ENCODE measurements at regions not wholly inside any gene's neighbourhood (a gene's known extent, or its start where the extent isn't known, plus 50 kb on each side); places are given as distances from the start of the nearest gene placed in this dataset.
"Not testable (repeated sequence)": the region's sequence is repeated elsewhere in the genome, so short reads cannot be mapped to it uniquely, and the experiment has no call there.

DNA sequence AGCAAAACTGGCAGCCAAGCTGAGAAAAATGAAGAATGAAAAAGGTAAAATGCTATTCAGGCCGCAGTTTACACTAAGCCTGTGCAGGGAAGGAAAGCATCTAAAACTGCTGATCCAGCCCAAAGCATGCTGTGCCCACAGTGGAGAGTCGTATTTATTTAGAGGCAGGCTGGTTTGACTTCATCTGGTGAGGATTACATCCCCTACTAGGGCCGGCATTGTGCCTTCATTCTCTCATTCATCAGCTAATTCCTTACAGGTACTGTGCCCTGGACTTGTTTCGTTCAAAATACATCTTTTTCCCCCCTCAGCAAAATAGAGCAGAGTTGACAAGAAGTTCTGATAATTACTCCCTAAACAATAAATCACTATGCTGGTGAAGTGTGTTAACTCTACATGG lies 137.5 kb upstream of the DAP start:
- H3K27ac ChIP-seq (ENCODE audit: low read depth in 2 of 2, low read length in 2 of 2): no peak overlapping the region
- no peaks in the 10 kb centered on the region for H3K9me3 ChIP-seq (ENCODE audit: control insufficient read depth in 2 of 2, low read length in 2 of 2)
- H3K27me3 ChIP-seq (ENCODE audit: control insufficient read depth in 2 of 2, insufficient read depth in 2 of 2, low read length in 2 of 2): no peaks in the 10 kb centered on the region
- no peak overlapping the region for H3K9ac ChIP-seq (ENCODE audit: low read depth in 1 of 2, low read length in 2 of 2)
- no peak overlapping the region for H3K4me3 ChIP-seq (ENCODE audit: low read length in 2 of 2)
- no peaks in the 10 kb centered on the region for H3K4me1 ChIP-seq (ENCODE audit: control insufficient read depth in 2 of 2, insufficient read depth in 2 of 2, low read length in 2 of 2)
- no peaks in the 10 kb centered on the region for H3K36me3 ChIP-seq (ENCODE audit: control insufficient read depth in 2 of 2, insufficient read depth in 2 of 2, low read length in 2 of 2)

DNA sequence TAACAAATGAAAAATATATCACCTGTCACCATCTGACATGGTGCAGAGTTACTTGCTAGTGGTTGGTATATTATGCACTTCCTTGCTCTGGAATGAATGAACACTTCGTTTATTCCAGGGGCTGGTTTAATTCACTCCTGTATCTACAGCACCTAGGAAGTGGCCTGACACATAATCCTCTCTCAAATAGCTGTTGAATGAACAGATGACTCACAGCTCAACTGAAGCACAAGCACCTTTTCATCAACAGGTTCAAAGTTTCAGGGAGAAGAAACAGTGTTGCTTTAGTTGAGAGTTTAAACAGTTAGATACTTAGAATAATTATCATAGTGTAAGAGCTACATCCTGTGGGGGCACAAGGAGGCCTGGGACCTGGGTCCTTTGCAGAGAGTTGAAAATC lies 135.0 kb upstream of the DAP start:
- Histone ChIP-seq H3K4me3 (ENCODE audit: low read length in 2 of 2) (no peak overlapping the region), H3K36me3 (ENCODE audit: control insufficient read depth in 2 of 2, insufficient read depth in 2 of 2, low read length in 2 of 2) (no peaks in the 10 kb centered on the region), H3K27ac (ENCODE audit: low read depth in 2 of 2, low read length in 2 of 2) (no peak overlapping the region), H3K9ac (ENCODE audit: low read depth in 1 of 2, low read length in 2 of 2) (no peak overlapping the region), H3K9me3 (ENCODE audit: control insufficient read depth in 2 of 2, low read length in 2 of 2) (no peaks in the 10 kb centered on the region), H3K27me3 (ENCODE audit: control insufficient read depth in 2 of 2, insufficient read depth in 2 of 2, low read length in 2 of 2) (no peaks in the 10 kb centered on the region), H3K4me1 (ENCODE audit: control insufficient read depth in 2 of 2, insufficient read depth in 2 of 2, low read length in 2 of 2) (no peaks in the 10 kb centered on the region)

DNA sequence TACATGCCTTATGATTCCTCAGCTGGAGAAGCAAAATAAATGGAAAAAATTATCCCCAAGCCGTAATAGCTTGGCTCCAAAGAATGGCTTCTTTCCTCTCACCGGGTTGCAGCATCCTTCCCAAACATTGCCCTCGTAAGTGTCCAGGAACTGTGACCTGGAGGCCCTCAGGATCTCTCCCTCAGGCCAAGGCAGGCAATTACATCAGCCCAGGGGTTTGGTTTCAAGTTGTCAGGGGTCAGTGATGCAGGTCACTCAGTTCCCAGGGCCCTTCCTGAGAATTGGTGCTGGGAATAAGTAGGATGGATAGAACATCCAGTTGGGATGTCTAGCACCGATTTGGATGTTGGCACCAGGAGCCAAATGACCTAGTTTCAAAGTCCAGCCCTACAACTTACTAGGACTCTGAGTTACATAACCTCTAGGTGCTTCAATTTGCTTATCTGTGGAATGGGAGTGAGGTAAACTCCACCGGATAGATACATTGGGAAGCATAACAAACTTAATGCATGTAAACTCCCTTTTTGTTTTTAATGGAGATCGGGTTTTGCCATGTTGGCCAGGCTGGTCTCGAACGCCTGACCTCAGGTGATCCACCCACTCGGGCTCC lies 133.5 kb upstream of the DAP start:
- Histone ChIP-seq H3K9me3 (ENCODE audit: control insufficient read depth in 2 of 2, low read length in 2 of 2) (no peaks in the 10 kb centered on the region), H3K9ac (ENCODE audit: low read depth in 1 of 2, low read length in 2 of 2) (no peak overlapping the region), H3K27ac (ENCODE audit: low read depth in 2 of 2, low read length in 2 of 2) (no peak overlapping the region), H3K36me3 (ENCODE audit: control insufficient read depth in 2 of 2, insufficient read depth in 2 of 2, low read length in 2 of 2) (no peaks in the 10 kb centered on the region), H3K4me3 (ENCODE audit: low read length in 2 of 2) (no peak overlapping the region), H3K27me3 (ENCODE audit: control insufficient read depth in 2 of 2, insufficient read depth in 2 of 2, low read length in 2 of 2) (no peaks in the 10 kb centered on the region), H3K4me1 (ENCODE audit: control insufficient read depth in 2 of 2, insufficient read depth in 2 of 2, low read length in 2 of 2) (no peaks in the 10 kb centered on the region)

DNA sequence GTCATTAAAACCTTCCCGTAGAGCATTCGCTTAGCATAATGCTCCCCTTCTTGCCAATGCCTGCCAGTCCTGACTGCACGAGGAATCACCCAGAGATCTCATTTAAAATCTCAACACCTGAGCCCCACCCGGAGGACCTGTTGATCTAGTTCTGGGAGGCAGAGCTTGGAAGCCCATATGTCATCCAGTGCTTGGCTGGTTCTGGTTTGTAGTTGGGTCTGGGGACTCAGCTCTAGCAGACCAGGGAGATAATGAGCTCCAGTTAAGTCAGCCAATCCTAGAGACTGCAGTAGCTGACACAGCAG lies 131.8 kb upstream of the DAP start:
- no peak overlapping the region for H3K27ac ChIP-seq (ENCODE audit: low read depth in 2 of 2, low read length in 2 of 2)
- no peaks in the 10 kb centered on the region for H3K9me3 ChIP-seq (ENCODE audit: control insufficient read depth in 2 of 2, low read length in 2 of 2)
- H3K36me3 ChIP-seq (ENCODE audit: control insufficient read depth in 2 of 2, insufficient read depth in 2 of 2, low read length in 2 of 2): no peaks in the 10 kb centered on the region
- H3K4me3 ChIP-seq (ENCODE audit: low read length in 2 of 2): no peak overlapping the region
- no peaks in the 10 kb centered on the region for H3K4me1 ChIP-seq (ENCODE audit: control insufficient read depth in 2 of 2, insufficient read depth in 2 of 2, low read length in 2 of 2)
- no peaks in the 10 kb centered on the region for H3K27me3 ChIP-seq (ENCODE audit: control insufficient read depth in 2 of 2, insufficient read depth in 2 of 2, low read length in 2 of 2)
- H3K9ac ChIP-seq (ENCODE audit: low read depth in 1 of 2, low read length in 2 of 2): no peak overlapping the region

DNA sequence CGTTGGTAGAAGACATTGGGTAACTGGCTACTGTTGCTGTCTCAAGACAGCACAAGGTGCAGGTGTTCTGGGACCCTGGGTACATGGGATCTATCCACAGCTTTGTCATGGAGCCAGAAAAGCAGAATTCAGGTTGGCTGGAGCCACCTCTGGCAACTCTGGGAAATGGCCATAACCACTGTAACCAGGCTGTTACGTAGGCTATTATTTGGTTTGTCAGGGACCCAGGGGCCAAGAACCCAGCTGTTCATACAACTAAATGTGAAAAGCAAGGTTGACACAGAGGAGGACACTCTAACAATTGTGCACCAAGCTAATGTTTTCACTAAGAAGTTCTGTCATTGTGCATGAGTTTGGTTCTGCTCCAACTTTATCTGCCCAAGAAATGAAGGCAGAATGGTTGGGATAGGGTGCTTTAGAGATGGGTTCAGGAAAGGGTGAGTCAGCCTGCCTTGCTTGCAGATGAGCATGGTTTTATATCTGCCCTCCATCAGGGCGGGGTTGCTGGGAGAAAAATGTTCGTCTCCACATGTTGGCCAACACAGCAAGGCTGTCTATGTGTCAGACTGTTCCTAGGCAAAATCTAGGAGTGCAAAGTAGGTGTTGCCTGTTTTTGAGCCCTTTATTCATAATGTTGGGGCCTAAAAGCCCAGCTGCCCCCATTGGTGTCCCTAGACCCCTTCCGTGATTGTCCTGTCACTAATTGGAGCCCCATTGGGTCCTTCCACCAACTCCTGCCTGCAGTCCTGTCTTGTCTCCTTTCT lies 131.3 kb upstream of the DAP start:
- H3K27ac ChIP-seq (ENCODE audit: low read depth in 2 of 2, low read length in 2 of 2): no peak overlapping the region
- H3K4me1 ChIP-seq (ENCODE audit: control insufficient read depth in 2 of 2, insufficient read depth in 2 of 2, low read length in 2 of 2): no peaks in the 10 kb centered on the region
- H3K9ac ChIP-seq (ENCODE audit: low read depth in 1 of 2, low read length in 2 of 2): no peak overlapping the region
- no peak overlapping the region for H3K4me3 ChIP-seq (ENCODE audit: low read length in 2 of 2)
- H3K9me3 ChIP-seq (ENCODE audit: control insufficient read depth in 2 of 2, low read length in 2 of 2): no peaks in the 10 kb centered on the region
- no peaks in the 10 kb centered on the region for H3K27me3 ChIP-seq (ENCODE audit: control insufficient read depth in 2 of 2, insufficient read depth in 2 of 2, low read length in 2 of 2)
- H3K36me3 ChIP-seq (ENCODE audit: control insufficient read depth in 2 of 2, insufficient read depth in 2 of 2, low read length in 2 of 2): no peaks in the 10 kb centered on the region

DNA sequence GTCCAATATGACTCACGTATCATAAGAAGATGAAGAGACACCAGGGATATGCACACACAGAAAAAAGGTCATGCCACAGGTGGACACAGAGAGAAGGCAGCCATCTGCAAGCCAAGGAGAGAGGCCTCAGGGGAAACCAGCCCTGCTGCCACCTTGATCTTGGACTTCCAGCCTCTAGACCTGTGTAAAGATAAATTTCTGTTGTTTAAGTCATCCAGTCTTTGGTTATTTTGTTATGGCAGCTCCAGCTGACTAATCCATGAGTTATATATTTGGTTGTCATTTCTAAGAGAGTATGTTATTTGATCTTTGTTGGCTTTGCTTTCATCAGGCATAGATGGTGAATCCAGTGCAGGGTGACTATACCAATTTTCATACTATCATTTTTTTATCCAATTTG lies 130.2 kb upstream of the DAP start:
- Histone ChIP-seq H3K9me3 (ENCODE audit: control insufficient read depth in 2 of 2, low read length in 2 of 2) (no peaks in the 10 kb centered on the region), H3K36me3 (ENCODE audit: control insufficient read depth in 2 of 2, insufficient read depth in 2 of 2, low read length in 2 of 2) (no peaks in the 10 kb centered on the region), H3K9ac (ENCODE audit: low read depth in 1 of 2, low read length in 2 of 2) (no peak overlapping the region), H3K4me3 (ENCODE audit: low read length in 2 of 2) (no peak overlapping the region), H3K4me1 (ENCODE audit: control insufficient read depth in 2 of 2, insufficient read depth in 2 of 2, low read length in 2 of 2) (no peaks in the 10 kb centered on the region), H3K27me3 (ENCODE audit: control insufficient read depth in 2 of 2, insufficient read depth in 2 of 2, low read length in 2 of 2) (no peaks in the 10 kb centered on the region), H3K27ac (ENCODE audit: low read depth in 2 of 2, low read length in 2 of 2) (no peak overlapping the region)

DNA sequence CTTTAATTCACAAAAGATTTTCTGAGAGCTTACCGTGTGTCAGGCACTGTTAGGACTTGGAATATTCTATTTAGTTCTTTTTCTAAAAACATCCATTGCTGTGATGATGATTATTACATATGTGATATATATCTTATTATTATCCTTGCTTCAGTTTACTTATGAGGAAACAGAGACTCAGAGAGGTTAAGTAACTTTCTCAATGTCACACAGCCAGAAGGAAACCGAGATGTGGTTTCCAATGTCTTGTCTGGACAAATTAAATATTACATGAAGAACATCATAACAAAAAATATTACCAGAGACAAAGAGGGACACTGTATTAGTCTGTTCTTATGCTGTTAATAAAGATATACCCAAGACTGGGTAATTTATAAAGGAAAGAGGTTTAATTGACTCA lies 125.5 kb upstream of the DAP start:
- H3K9me3 ChIP-seq (ENCODE audit: control insufficient read depth in 2 of 2, low read length in 2 of 2): no peaks in the 10 kb centered on the region
- no peak overlapping the region for H3K4me3 ChIP-seq (ENCODE audit: low read length in 2 of 2)
- no peaks in the 10 kb centered on the region for H3K36me3 ChIP-seq (ENCODE audit: control insufficient read depth in 2 of 2, insufficient read depth in 2 of 2, low read length in 2 of 2)

DNA sequence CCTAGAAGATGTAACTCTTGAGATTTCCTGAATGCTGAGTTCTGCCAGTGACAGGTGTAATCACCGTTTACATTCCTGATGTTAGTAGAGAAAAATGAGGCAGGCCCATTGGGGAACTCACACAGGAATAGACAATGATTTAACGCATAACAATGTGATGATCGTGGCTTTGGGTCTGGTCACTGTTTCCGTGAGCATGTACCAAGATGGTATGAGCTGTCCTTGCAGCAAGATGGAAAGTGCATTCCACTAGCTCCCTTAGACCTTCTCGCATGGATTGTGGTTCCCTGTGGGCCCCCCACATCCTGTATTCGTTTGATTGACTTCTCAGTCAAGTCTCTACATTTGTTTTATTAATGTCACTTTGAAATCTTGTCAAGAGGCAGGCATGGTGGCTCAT lies 124.0 kb upstream of the DAP start:
- no peak overlapping the region for H3K9ac ChIP-seq (ENCODE audit: low read depth in 1 of 2, low read length in 2 of 2)
- no peaks in the 10 kb centered on the region for H3K36me3 ChIP-seq (ENCODE audit: control insufficient read depth in 2 of 2, insufficient read depth in 2 of 2, low read length in 2 of 2)
- no peaks in the 10 kb centered on the region for H3K4me1 ChIP-seq (ENCODE audit: control insufficient read depth in 2 of 2, insufficient read depth in 2 of 2, low read length in 2 of 2)
- H3K27ac ChIP-seq (ENCODE audit: low read depth in 2 of 2, low read length in 2 of 2): no peak overlapping the region
- H3K4me3 ChIP-seq (ENCODE audit: low read length in 2 of 2): no peak overlapping the region
- no peaks in the 10 kb centered on the region for H3K9me3 ChIP-seq (ENCODE audit: control insufficient read depth in 2 of 2, low read length in 2 of 2)
- H3K27me3 ChIP-seq (ENCODE audit: control insufficient read depth in 2 of 2, insufficient read depth in 2 of 2, low read length in 2 of 2): no peaks in the 10 kb centered on the region

More for the DNA sequence above, 125.5 kb upstream of the DAP start:
- Histone ChIP-seq H3K4me1 (ENCODE audit: control insufficient read depth in 2 of 2, insufficient read depth in 2 of 2, low read length in 2 of 2) (no peaks in the 10 kb centered on the region), H3K27me3 (ENCODE audit: control insufficient read depth in 2 of 2, insufficient read depth in 2 of 2, low read length in 2 of 2) (no peaks in the 10 kb centered on the region), H3K27ac (ENCODE audit: low read depth in 2 of 2, low read length in 2 of 2) (no peak overlapping the region), H3K9ac (ENCODE audit: low read depth in 1 of 2, low read length in 2 of 2) (no peak overlapping the region)

DNA sequence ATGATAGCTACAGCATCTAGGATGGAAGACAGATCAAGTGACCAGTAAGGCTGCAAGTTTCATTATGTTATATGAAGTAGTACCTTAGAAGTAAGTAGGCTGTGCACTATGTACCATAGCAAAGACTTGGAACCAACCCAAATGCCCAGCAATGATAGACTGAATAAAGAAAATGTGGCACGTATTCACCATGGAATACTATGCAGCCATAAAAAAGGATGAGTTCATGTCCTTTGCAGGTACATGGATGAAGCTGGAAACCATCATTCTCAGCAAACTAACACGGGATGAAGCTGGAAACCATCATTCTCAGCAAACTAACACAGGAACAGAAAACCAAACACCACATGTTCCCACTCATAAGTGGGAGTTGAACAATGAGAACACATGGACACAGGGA lies 122.9 kb upstream of the DAP start:
- not testable (repeated sequence) for H3K9me3 ChIP-seq (ENCODE audit: control insufficient read depth in 2 of 2, low read length in 2 of 2); H3K27me3 ChIP-seq (ENCODE audit: control insufficient read depth in 2 of 2, insufficient read depth in 2 of 2, low read length in 2 of 2); H3K4me1 ChIP-seq (ENCODE audit: control insufficient read depth in 2 of 2, insufficient read depth in 2 of 2, low read length in 2 of 2); H3K9ac ChIP-seq (ENCODE audit: low read depth in 1 of 2, low read length in 2 of 2); H3K27ac ChIP-seq (ENCODE audit: low read depth in 2 of 2, low read length in 2 of 2); H3K36me3 ChIP-seq (ENCODE audit: control insufficient read depth in 2 of 2, insufficient read depth in 2 of 2, low read length in 2 of 2); H3K4me3 ChIP-seq (ENCODE audit: low read length in 2 of 2)

DNA sequence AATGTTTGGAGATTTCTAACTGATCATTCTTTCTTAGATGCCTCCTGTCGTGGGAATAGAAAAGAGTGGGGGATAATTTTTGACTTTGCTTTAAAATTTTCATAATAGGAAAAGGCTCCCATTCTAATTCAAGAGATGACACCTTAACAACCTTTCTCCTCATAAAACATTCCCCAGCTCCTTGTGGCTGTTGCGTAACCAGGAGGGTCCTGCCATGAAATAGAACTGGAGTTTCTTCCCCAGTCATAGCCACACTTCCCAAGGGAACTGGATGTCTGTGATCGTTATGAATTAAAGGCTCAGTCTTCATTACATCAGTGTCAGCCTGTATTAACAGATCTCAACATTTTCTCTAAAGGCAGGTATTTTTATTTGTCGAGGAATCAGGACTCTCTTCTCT lies 119.9 kb upstream of the DAP start:
- Histone ChIP-seq H3K27ac (ENCODE audit: low read depth in 2 of 2, low read length in 2 of 2) (no peak overlapping the region), H3K27me3 (ENCODE audit: control insufficient read depth in 2 of 2, insufficient read depth in 2 of 2, low read length in 2 of 2) (no peaks in the 10 kb centered on the region), H3K9me3 (ENCODE audit: control insufficient read depth in 2 of 2, low read length in 2 of 2) (no peaks in the 10 kb centered on the region), H3K4me1 (ENCODE audit: control insufficient read depth in 2 of 2, insufficient read depth in 2 of 2, low read length in 2 of 2) (no peaks in the 10 kb centered on the region), H3K9ac (ENCODE audit: low read depth in 1 of 2, low read length in 2 of 2) (no peak overlapping the region), H3K4me3 (ENCODE audit: low read length in 2 of 2) (no peak overlapping the region), H3K36me3 (ENCODE audit: control insufficient read depth in 2 of 2, insufficient read depth in 2 of 2, low read length in 2 of 2) (no peaks in the 10 kb centered on the region)

Measured in mucosa of rectum (tissue), 2 donors.